RWPE2 (cell line): ENCODE measurements at regions not wholly inside any gene's neighbourhood (a gene's known extent, or its start where the extent isn't known, plus 50 kb on each side); places are given as distances from the start of the nearest gene placed in this dataset.
"Not testable (repeated sequence)": the region's sequence is repeated elsewhere in the genome, so short reads cannot be mapped to it uniquely, and the experiment has no call there.

Experiments
- ATAC-seq: fragments of 200-7000 bp; cut with Tn5 transposase; 3 replicates; pipeline ENCODE4 v1.9.1; 2021; ENCODE audit warnings: low read depth
- DNase-seq: peaks from one replicate; pipeline ENCODE4 v3.0.0-alpha.2; 2020; ENCODE audit warnings: low spot score
- H3K27ac ChIP-seq: fragments of 450-650 bp; 2 replicates; pipeline ENCODE4 v1.5.1; 2017; ENCODE audit warnings: mild to moderate bottlenecking; ENCODE audit not compliant: poor library complexity, severe bottlenecking
- H3K27me3 ChIP-seq: fragments of 250-450 bp; sonication (Bioruptor Pico); 2 replicates; pipeline ENCODE4 v1.5.1; 2021; ENCODE audit warnings: mild to moderate bottlenecking, moderate library complexity; ENCODE audit not compliant: insufficient read depth, poor library complexity, severe bottlenecking
- H3K36me3 ChIP-seq: fragments of 250-450 bp; sonication (Bioruptor Pico); 2 replicates; pipeline ENCODE4 v1.5.1; 2020; ENCODE audit warnings: low read depth, mild to moderate bottlenecking, moderate library complexity
- H3K4me1 ChIP-seq: fragments of 250-450 bp; sonication (Bioruptor Pico); 2 replicates; pipeline ENCODE4 v1.5.1; 2021; ENCODE audit warnings: mild to moderate bottlenecking, moderate library complexity; ENCODE audit not compliant: insufficient read depth, poor library complexity, severe bottlenecking
- H3K4me3 ChIP-seq: fragments of 250-450 bp; sonication (Bioruptor Pico); 2 replicates; pipeline ENCODE4 v1.5.1; 2021; ENCODE audit warnings: mild to moderate bottlenecking, moderate library complexity; ENCODE audit not compliant: severe bottlenecking
- H3K9me3 ChIP-seq: fragments of 250-450 bp; sonication (Bioruptor Pico); 2 replicates; pipeline ENCODE4 v1.5.1; 2021; ENCODE audit warnings: mild to moderate bottlenecking, moderate library complexity; ENCODE audit not compliant: severe bottlenecking
- CTCF ChIP-seq: fragments of 450-650 bp; IDR thresholded peaks from one replicate; pipeline ENCODE4 v1.5.1; 2017; ENCODE audit warnings: mild to moderate bottlenecking, moderate library complexity; ENCODE audit not compliant: poor library complexity, severe bottlenecking

GRCh38 chr3:127438371-127438770 lies 150.5 kb upstream of the PRR20G start:
- DNase-seq, result no peak
- no peaks in the 10 kb centered on the region for H3K27me3 ChIP-seq
- no peaks in the 10 kb centered on the region for H3K4me1 ChIP-seq
- ATAC-seq, result no peak
- no peak overlapping the region for H3K27ac ChIP-seq
- H3K4me3 ChIP-seq, result no peak overlapping the region
- H3K36me3 ChIP-seq, result no peaks in the 10 kb centered on the region
- TF ChIP-seq CTCF, result no peak
- H3K9me3 ChIP-seq, result no peaks in the 10 kb centered on the region

DNA sequence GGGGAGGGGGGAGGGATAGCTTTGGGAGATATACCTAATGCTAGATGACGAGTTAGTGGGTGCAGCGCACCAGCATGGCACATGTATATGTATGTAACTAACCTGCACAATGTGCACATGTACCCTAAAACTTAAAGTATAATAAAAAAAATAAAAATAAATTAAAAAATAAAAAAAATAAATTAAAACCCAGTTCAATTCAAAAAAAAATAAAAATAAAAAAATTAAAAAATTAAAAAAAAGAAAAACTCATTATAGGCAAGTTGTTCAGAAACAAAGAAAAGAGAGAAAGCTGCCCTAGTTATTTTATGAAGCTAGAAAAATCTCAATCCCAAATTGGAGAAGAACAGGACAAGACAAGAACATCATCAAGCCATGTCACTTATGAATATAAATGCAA lies 147.5 kb upstream of the PRR20G start:
- H3K27me3 ChIP-seq, result peaks cover 18% of the 10 kb centered on the region
- H3K4me3 ChIP-seq, H3K9me3 ChIP-seq, H3K4me1 ChIP-seq, H3K36me3 ChIP-seq, H3K27ac ChIP-seq, DNase-seq, ATAC-seq: not testable (repeated sequence)

DNA sequence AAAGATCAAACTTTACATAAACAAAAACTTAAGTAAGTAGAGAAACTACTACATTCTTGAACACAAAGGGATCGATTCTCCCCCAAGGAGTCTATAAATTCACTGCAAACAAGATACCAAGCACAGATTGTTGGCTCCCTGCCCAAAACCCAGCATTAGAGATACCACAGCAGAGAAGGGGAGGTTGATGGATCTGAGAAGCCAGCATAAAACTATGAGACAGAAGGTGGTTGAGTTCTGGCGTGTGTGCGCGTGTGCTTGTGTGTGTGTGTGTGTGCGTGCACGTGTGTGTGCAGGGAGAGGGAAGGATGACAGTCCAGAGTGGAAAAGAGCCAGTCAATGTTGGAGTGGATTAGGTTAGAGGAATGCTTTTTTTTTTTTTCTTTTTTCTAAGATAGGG lies 143.2 kb upstream of the PRR20G start:
- H3K4me3 ChIP-seq, result no peak overlapping the region
- H3K36me3 ChIP-seq, result no peaks in the 10 kb centered on the region
- no peaks in the 10 kb centered on the region for H3K9me3 ChIP-seq
- no peak for TF ChIP-seq CTCF
- no peaks in the 10 kb centered on the region for H3K4me1 ChIP-seq
- no peak for ATAC-seq
- no peak overlapping the region for H3K27ac ChIP-seq
- DNase-seq, result no peak
- peaks cover 18% of the 10 kb centered on the region for H3K27me3 ChIP-seq

GRCh38 chr3:127428344-127428997 lies 140.6 kb upstream of the PRR20G start:
- peaks cover 18% of the 10 kb centered on the region for H3K27me3 ChIP-seq
- no peak overlapping the region for H3K4me3 ChIP-seq
- ATAC-seq, result no peak
- no peak overlapping the region for H3K27ac ChIP-seq
- no peaks in the 10 kb centered on the region for H3K4me1 ChIP-seq
- TF ChIP-seq CTCF, result no peak
- no peak for DNase-seq
- H3K36me3 ChIP-seq, result no peaks in the 10 kb centered on the region
- H3K9me3 ChIP-seq, result no peaks in the 10 kb centered on the region

DNA sequence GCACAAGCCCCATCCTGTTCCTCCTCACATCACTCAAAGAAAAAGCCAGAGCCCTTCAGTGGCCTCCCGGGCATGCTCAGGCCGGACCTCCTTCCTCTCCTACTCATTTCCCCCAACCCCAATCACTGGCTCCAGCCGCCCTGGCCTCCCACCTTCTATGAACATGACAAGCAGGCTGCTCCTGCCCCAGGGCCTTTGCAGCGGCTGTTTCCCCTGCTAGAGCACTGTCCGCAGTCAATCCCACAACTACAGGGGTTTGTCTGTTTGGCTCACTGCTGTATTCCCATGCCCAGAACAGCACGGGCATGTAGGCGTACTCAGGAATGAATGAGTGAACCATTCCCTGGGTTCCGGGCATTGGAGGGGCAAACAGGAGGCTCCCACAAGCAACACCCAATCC lies 139.8 kb upstream of the PRR20G start:
- Histone ChIP-seq H3K27ac (no peak overlapping the region), H3K9me3 (no peaks in the 10 kb centered on the region), H3K27me3 (peaks cover 12% of the 10 kb centered on the region), H3K36me3 (no peaks in the 10 kb centered on the region), H3K4me1 (no peaks in the 10 kb centered on the region), H3K4me3 (no peak overlapping the region)
- DNase-seq (no peak), ATAC-seq (no peak)
- TF ChIP-seq CTCF, result no peak
